ENCODE measurements at regions not wholly inside any gene's neighbourhood (a gene's known extent, or its start where the extent isn't known, plus 50 kb on each side); places are given as distances from the start of the nearest gene placed in this dataset.

GRCh38 chr2:52097071-52097470 lies 1065.1 kb upstream of the NRXN1 start:
- Histone ChIP-seq H3K9me3 (ENCODE audit: low read length) (no peaks in the 10 kb centered on the region; the same call in 1 of the 2 replicates), H3K36me3 (ENCODE audit: insufficient read depth, low read length) (no peaks in the 10 kb centered on the region), H3K4me2 (ENCODE audit: low read depth, low read length, poor library complexity, severe bottlenecking) (no peak overlapping the region), H3K27ac (ENCODE audit: low read length) (no peak overlapping the region), H3K4me3 (ENCODE audit: low read length) (no peak overlapping the region), H2AFZ (ENCODE audit: low read length) (no peak overlapping the region), H3K9me2 (replicated peaks; ENCODE audit: insufficient read depth, low read length) (no peaks in the 10 kb centered on the region), H3K27me3 (ENCODE audit: low read length) (no peaks in the 10 kb centered on the region), H3K79me2 (ENCODE audit: low read length) (no peaks in the 10 kb centered on the region), H3K4me1 (ENCODE audit: low read length) (no peaks in the 10 kb centered on the region), H3K9ac (ENCODE audit: low read length) (no peak overlapping the region), H4K20me1 (ENCODE audit: insufficient read depth, low read depth, low read length) (no peaks in the 10 kb centered on the region)
- no peak for DNase-seq

GRCh38 chr2:52084759-52085158 lies 1052.8 kb upstream of the NRXN1 start:
- Histone ChIP-seq H3K9ac (ENCODE audit: low read length) (no peak overlapping the region), H3K9me2 (replicated peaks; ENCODE audit: insufficient read depth, low read length) (no peaks in the 10 kb centered on the region), H2AFZ (ENCODE audit: low read length) (no peak overlapping the region), H4K20me1 (ENCODE audit: insufficient read depth, low read depth, low read length) (no peaks in the 10 kb centered on the region), H3K79me2 (ENCODE audit: low read length) (no peaks in the 10 kb centered on the region), H3K4me2 (ENCODE audit: low read depth, low read length, poor library complexity, severe bottlenecking) (no peak overlapping the region), H3K4me3 (ENCODE audit: low read length) (no peak overlapping the region), H3K36me3 (ENCODE audit: insufficient read depth, low read length) (no peaks in the 10 kb centered on the region), H3K4me1 (ENCODE audit: low read length) (peaks cover 23% of the 10 kb centered on the region), H3K27me3 (ENCODE audit: low read length) (no peaks in the 10 kb centered on the region), H3K27ac (ENCODE audit: low read length) (no peak overlapping the region), H3K9me3 (ENCODE audit: low read length) (peaks cover 3% of the 10 kb centered on the region; the same call in 1 of the 2 replicates)
- no peak for DNase-seq

GRCh38 chr2:52083214-52083613 lies 1051.3 kb upstream of the NRXN1 start:
- no peak overlapping the region for H3K27ac ChIP-seq (ENCODE audit: low read length)

GRCh38 chr2:52082646-52083045 lies 1050.7 kb upstream of the NRXN1 start:
- DNase-seq, result no peak
- Histone ChIP-seq H3K79me2 (ENCODE audit: low read length) (no peaks in the 10 kb centered on the region), H4K20me1 (ENCODE audit: insufficient read depth, low read depth, low read length) (no peaks in the 10 kb centered on the region), H3K27me3 (ENCODE audit: low read length) (no peaks in the 10 kb centered on the region), H3K27ac (ENCODE audit: low read length) (no peak overlapping the region), H3K4me1 (ENCODE audit: low read length) (peaks cover 23% of the 10 kb centered on the region), H3K9ac (ENCODE audit: low read length) (no peak overlapping the region), H3K36me3 (ENCODE audit: insufficient read depth, low read length) (no peaks in the 10 kb centered on the region), H3K9me2 (replicated peaks; ENCODE audit: insufficient read depth, low read length) (no peaks in the 10 kb centered on the region), H3K4me3 (ENCODE audit: low read length) (no peak overlapping the region), H2AFZ (ENCODE audit: low read length) (no peak overlapping the region), H3K9me3 (ENCODE audit: low read length) (peaks cover 3% of the 10 kb centered on the region; the same call in 1 of the 2 replicates), H3K4me2 (ENCODE audit: low read depth, low read length, poor library complexity, severe bottlenecking) (no peak overlapping the region)

More at GRCh38 chr2:52083214-52083613, 1051.3 kb upstream of the NRXN1 start:
- no peak overlapping the region for H3K4me3 ChIP-seq (ENCODE audit: low read length)
- no peaks in the 10 kb centered on the region for H3K36me3 ChIP-seq (ENCODE audit: insufficient read depth, low read length)
- H3K4me1 ChIP-seq (ENCODE audit: low read length), result peaks cover 23% of the 10 kb centered on the region
- no peaks in the 10 kb centered on the region for H3K27me3 ChIP-seq (ENCODE audit: low read length)
- no peak overlapping the region for H3K4me2 ChIP-seq (ENCODE audit: low read depth, low read length, poor library complexity, severe bottlenecking)
- no peaks in the 10 kb centered on the region for H3K79me2 ChIP-seq (ENCODE audit: low read length)
- no peaks in the 10 kb centered on the region for H3K9me2 ChIP-seq (replicated peaks; ENCODE audit: insufficient read depth, low read length)
- peaks cover 3% of the 10 kb centered on the region; the same call in 1 of the 2 replicates for H3K9me3 ChIP-seq (ENCODE audit: low read length)
- no peak overlapping the region for H3K9ac ChIP-seq (ENCODE audit: low read length)
- no peak overlapping the region for H2AFZ ChIP-seq (ENCODE audit: low read length)
- no peak for DNase-seq
- H4K20me1 ChIP-seq (ENCODE audit: insufficient read depth, low read depth, low read length), result no peaks in the 10 kb centered on the region

GRCh38 chr2:52079602-52080001 lies 1047.7 kb upstream of the NRXN1 start:
- Histone ChIP-seq H3K79me2 (ENCODE audit: low read length) (no peaks in the 10 kb centered on the region), H3K9me3 (ENCODE audit: low read length) (peaks cover 3% of the 10 kb centered on the region; the same call in 1 of the 2 replicates), H3K27me3 (ENCODE audit: low read length) (no peaks in the 10 kb centered on the region), H3K4me1 (ENCODE audit: low read length) (peaks cover 14% of the 10 kb centered on the region), H3K27ac (ENCODE audit: low read length) (no peak overlapping the region), H3K9me2 (replicated peaks; ENCODE audit: insufficient read depth, low read length) (no peaks in the 10 kb centered on the region), H3K4me3 (ENCODE audit: low read length) (no peak overlapping the region), H2AFZ (ENCODE audit: low read length) (no peak overlapping the region), H3K9ac (ENCODE audit: low read length) (no peak overlapping the region), H4K20me1 (ENCODE audit: insufficient read depth, low read depth, low read length) (no peaks in the 10 kb centered on the region), H3K4me2 (ENCODE audit: low read depth, low read length, poor library complexity, severe bottlenecking) (no peak overlapping the region), H3K36me3 (ENCODE audit: insufficient read depth, low read length) (no peaks in the 10 kb centered on the region)
- no peak for DNase-seq

- Histone ChIP-seq H2AFZ (ENCODE audit: low read length) (no peak overlapping the region), H3K27me3 (ENCODE audit: low read length) (no peaks in the 10 kb centered on the region), H3K9me3 (ENCODE audit: low read length) (peaks cover 3% of the 10 kb centered on the region; the same call in 1 of the 2 replicates), H3K79me2 (ENCODE audit: low read length) (no peaks in the 10 kb centered on the region), H4K20me1 (ENCODE audit: insufficient read depth, low read depth, low read length) (no peaks in the 10 kb centered on the region), H3K4me3 (ENCODE audit: low read length) (no peak overlapping the region), H3K4me2 (ENCODE audit: low read depth, low read length, poor library complexity, severe bottlenecking) (no peak overlapping the region), H3K9ac (ENCODE audit: low read length) (no peak overlapping the region), H3K36me3 (ENCODE audit: insufficient read depth, low read length) (no peaks in the 10 kb centered on the region), H3K9me2 (replicated peaks; ENCODE audit: insufficient read depth, low read length) (no peaks in the 10 kb centered on the region), H3K27ac (ENCODE audit: low read length) (no peak overlapping the region), H3K4me1 (ENCODE audit: low read length) (peaks cover 26% of the 10 kb centered on the region)
- DNase-seq, result no peak
Measured at GRCh38 chr2:52077159-52077558, 1045.2 kb upstream of the NRXN1 start.

- H2AFZ ChIP-seq (ENCODE audit: low read length), result peak overlapping the region; percentile 29
- peak overlapping the region; percentile 33 for H3K4me2 ChIP-seq (ENCODE audit: low read depth, low read length, poor library complexity, severe bottlenecking)
- no peaks in the 10 kb centered on the region for H3K36me3 ChIP-seq (ENCODE audit: insufficient read depth, low read length)
- H3K4me3 ChIP-seq (ENCODE audit: low read length), result no peak overlapping the region
- no peaks in the 10 kb centered on the region for H3K27me3 ChIP-seq (ENCODE audit: low read length)
- H3K9me2 ChIP-seq (replicated peaks; ENCODE audit: insufficient read depth, low read length), result no peaks in the 10 kb centered on the region
- H3K79me2 ChIP-seq (ENCODE audit: low read length), result no peaks in the 10 kb centered on the region
- no peaks in the 10 kb centered on the region for H4K20me1 ChIP-seq (ENCODE audit: insufficient read depth, low read depth, low read length)
- no peak overlapping the region for H3K9ac ChIP-seq (ENCODE audit: low read length)
- H3K9me3 ChIP-seq (ENCODE audit: low read length), result no peaks in the 10 kb centered on the region
- peak overlapping the region; percentile 85 for H3K27ac ChIP-seq (ENCODE audit: low read length)
- H3K4me1 ChIP-seq (ENCODE audit: low read length), result peaks cover 23% of the 10 kb centered on the region
- DNase-seq, result peak; percentile 80
Measured at GRCh38 chr2:52074130-52074719, 1042.3 kb upstream of the NRXN1 start.

- Histone ChIP-seq H3K79me2 (ENCODE audit: low read length) (no peaks in the 10 kb centered on the region), H3K4me1 (ENCODE audit: low read length) (peaks cover 23% of the 10 kb centered on the region), H3K9me2 (replicated peaks; ENCODE audit: insufficient read depth, low read length) (no peaks in the 10 kb centered on the region), H3K36me3 (ENCODE audit: insufficient read depth, low read length) (no peaks in the 10 kb centered on the region), H3K27ac (ENCODE audit: low read length) (no peak overlapping the region), H3K4me3 (ENCODE audit: low read length) (no peak overlapping the region), H3K27me3 (ENCODE audit: low read length) (no peaks in the 10 kb centered on the region), H4K20me1 (ENCODE audit: insufficient read depth, low read depth, low read length) (no peaks in the 10 kb centered on the region), H2AFZ (ENCODE audit: low read length) (no peak overlapping the region; the same call in 1 of the 2 replicates), H3K4me2 (ENCODE audit: low read depth, low read length, poor library complexity, severe bottlenecking) (no peak overlapping the region), H3K9ac (ENCODE audit: low read length) (no peak overlapping the region), H3K9me3 (ENCODE audit: low read length) (no peaks in the 10 kb centered on the region)
- no peak for DNase-seq
Measured at GRCh38 chr2:52072949-52073348, 1041.0 kb upstream of the NRXN1 start.

Data from Karpas-422 (cell line).